Colonic mucosa (tissue), 4 donors: ENCODE measurements at regions not wholly inside any gene's neighbourhood (a gene's known extent, or its start where the extent isn't known, plus 50 kb on each side); places are given as distances from the start of the nearest gene placed in this dataset.

Source experiments
- DNase-seq: peaks from one replicate; pipeline ENCODE4 v3.0.0-alpha.2; 2020
- H3K27ac ChIP-seq: fragments of 200-600 bp; one replicate; pipeline ENCODE4 v1.8.0; 2021
- H3K27me3 ChIP-seq: fragments of 200-600 bp; one replicate; pipeline ENCODE4 v1.8.0; 2021
- H3K36me3 ChIP-seq: fragments of 200-600 bp; one replicate; pipeline ENCODE4 v1.8.0; 2021
- H3K4me1 ChIP-seq: fragments of 200-600 bp; one replicate; pipeline ENCODE4 v1.8.0; 2021; ENCODE audit warnings: mild to moderate bottlenecking
- H3K4me3 ChIP-seq: fragments of 200-600 bp; one replicate; pipeline ENCODE4 v1.8.0; 2021
- H3K9ac ChIP-seq, 2 donors: one replicate each; pipeline ENCODE4 v1.7.0; 2013; ENCODE audit warnings: control low read depth in 2 of 2, low read depth in 2 of 2, low read length in 2 of 2
- H3K9me3 ChIP-seq: fragments of 200-600 bp; one replicate; pipeline ENCODE4 v1.8.0; 2021
- intact Hi-C: fragments of 100-400 bp; cut with DNase I; formaldehyde crosslinking; loops from one replicate; pipeline ENCODE4 v1.14.1; 2022
- TF ChIP-seq, protein P1 (sequence below): fragments of 200-600 bp; IDR thresholded peaks from one replicate; pipeline ENCODE4 v1.8.0; 2022; ENCODE audit warnings: antibody characterized with exemption, mild to moderate bottlenecking
- donor health status: healthy.
- donor health status: DM: no; HTN: no; CAD: no.
- donor health status: DM: no; HTN: no; CAD: no.

DNA sequence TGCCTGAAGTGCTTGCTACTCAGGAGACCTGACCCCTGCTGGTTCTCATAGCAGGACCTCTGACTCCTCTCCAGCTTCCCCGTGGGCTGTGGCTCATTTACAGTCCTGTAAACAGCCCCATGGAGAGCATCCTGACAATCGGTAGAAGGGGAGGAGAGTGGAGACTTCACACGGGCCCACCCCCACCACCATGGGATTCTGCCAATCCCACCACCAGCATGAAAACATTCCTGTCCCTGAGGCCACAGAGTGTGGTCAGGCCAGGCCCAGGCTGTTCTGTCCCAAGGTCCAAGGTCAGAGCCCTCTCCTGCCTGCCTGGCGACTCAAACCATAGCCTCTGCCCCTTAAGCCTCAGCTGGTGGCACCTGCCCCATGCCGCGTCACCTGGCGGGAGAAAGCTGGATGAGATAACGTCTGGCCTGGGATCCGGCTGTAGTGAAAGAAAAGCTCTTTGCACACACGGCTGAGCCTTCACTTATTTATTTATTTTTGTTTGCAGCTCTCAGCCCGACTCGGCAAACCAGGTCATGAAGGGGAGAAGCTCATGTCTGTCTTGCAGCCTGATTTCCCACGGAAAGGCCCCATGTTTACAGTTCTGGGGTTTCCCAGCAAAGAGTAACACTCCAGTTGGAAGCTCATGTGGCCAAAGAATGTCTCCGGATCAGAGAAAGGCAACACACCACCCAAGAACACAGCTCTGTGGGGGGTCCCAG is 293.6 kb upstream of the ZMIZ1 start:
- no peaks in the 10 kb centered on the region for H3K4me1 ChIP-seq
- intact Hi-C loops: no loop called here
- no peaks in the 10 kb centered on the region for H3K36me3 ChIP-seq
- H3K27me3 ChIP-seq: no peaks in the 10 kb centered on the region
- H3K4me3 ChIP-seq: no peak overlapping the region
- no peak for DNase-seq
- H3K9me3 ChIP-seq: no peaks in the 10 kb centered on the region
- H3K27ac ChIP-seq: no peak overlapping the region
- TF ChIP-seq, protein P1, sequence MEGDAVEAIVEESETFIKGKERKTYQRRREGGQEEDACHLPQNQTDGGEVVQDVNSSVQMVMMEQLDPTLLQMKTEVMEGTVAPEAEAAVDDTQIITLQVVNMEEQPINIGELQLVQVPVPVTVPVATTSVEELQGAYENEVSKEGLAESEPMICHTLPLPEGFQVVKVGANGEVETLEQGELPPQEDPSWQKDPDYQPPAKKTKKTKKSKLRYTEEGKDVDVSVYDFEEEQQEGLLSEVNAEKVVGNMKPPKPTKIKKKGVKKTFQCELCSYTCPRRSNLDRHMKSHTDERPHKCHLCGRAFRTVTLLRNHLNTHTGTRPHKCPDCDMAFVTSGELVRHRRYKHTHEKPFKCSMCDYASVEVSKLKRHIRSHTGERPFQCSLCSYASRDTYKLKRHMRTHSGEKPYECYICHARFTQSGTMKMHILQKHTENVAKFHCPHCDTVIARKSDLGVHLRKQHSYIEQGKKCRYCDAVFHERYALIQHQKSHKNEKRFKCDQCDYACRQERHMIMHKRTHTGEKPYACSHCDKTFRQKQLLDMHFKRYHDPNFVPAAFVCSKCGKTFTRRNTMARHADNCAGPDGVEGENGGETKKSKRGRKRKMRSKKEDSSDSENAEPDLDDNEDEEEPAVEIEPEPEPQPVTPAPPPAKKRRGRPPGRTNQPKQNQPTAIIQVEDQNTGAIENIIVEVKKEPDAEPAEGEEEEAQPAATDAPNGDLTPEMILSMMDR: no peak
- H3K9ac ChIP-seq: peak overlapping the region in 1 of 2 donors; percentile 15

DNA sequence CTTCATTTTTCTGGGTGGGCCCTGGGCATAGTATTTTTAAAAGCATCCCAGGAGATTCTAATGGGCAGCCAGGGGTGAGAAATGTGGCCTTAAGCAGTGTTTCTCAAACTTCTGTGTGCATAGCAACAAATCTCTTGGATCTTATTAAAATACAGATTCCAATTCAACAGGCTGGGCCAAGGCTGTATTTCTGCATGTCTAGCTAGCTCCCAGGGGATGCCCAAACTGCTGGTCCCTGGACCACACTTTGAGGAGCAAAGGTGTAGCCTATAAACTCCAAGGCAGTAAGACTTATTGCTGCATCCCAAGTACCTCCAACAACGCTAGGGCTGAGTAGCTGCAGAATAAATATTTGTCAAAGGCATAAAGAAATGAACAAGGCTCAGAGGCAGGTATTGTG is 292.9 kb upstream of the ZMIZ1 start:
- TF ChIP-seq, protein P1: no peak
- intact Hi-C loops: no loop called here
- no peaks in the 10 kb centered on the region for H3K27me3 ChIP-seq
- no peaks in the 10 kb centered on the region for H3K9me3 ChIP-seq
- no peak overlapping the region for H3K9ac ChIP-seq
- no peak overlapping the region for H3K4me3 ChIP-seq
- H3K27ac ChIP-seq: no peak overlapping the region
- H3K4me1 ChIP-seq: no peaks in the 10 kb centered on the region
- no peak for DNase-seq
- H3K36me3 ChIP-seq: no peaks in the 10 kb centered on the region

DNA sequence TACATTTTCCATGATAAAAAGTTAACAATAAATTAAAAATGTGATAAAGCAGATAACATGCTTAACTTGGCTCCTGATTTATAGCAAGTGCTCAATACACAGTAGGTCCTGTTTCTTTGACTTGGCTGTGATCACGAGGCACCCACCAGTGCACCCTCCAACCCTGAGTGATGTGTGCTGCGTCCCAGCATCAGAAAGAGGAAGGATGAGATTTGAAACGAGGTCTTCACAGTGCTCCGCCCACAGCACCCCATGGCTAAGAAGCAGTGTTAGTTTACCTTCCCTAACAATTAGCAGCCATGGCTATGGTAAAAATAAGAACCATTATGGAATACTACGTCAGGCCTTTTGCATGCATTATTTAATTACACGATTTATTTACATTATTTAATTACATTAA is 292.0 kb upstream of the ZMIZ1 start:
- TF ChIP-seq, protein P1: no peak
- Histone ChIP-seq H3K9ac (no peak overlapping the region), H3K27ac (no peak overlapping the region), H3K9me3 (no peaks in the 10 kb centered on the region), H3K4me1 (no peaks in the 10 kb centered on the region), H3K27me3 (no peaks in the 10 kb centered on the region), H3K4me3 (no peak overlapping the region), H3K36me3 (no peaks in the 10 kb centered on the region)
- intact Hi-C loops: no loop called here
- DNase-seq: no peak

DNA sequence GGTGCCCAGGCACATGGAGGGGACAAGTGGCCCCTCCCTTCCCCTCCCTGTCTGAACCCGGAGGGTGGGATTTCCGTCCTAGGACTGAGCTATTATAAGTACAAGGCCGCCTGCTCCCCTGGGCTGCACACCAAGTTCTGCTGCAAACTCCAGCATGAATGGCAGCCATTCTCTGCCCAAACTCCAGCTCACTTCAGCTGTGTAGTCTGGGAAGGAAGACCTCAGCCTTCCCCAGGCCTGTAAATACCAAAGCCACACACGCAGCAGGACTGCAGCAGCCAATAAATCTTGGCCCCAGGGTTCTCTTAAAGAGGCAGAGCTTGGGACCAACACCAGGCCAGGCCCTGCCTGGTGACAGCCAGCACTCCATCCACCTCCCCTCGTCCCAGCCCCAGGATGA is 291.3 kb upstream of the ZMIZ1 start:
- no peaks in the 10 kb centered on the region for H3K36me3 ChIP-seq
- intact Hi-C loops: no loop called here
- no peaks in the 10 kb centered on the region for H3K9me3 ChIP-seq
- H3K27ac ChIP-seq: no peak overlapping the region
- peak overlapping the region in 1 of 2 donors; percentile 6 for H3K9ac ChIP-seq
- TF ChIP-seq, protein P1: no peak
- no peak overlapping the region for H3K4me3 ChIP-seq
- H3K4me1 ChIP-seq: no peaks in the 10 kb centered on the region
- DNase-seq: no peak
- no peaks in the 10 kb centered on the region for H3K27me3 ChIP-seq

- TF ChIP-seq, protein P1: no peak
- intact Hi-C loops: no loop called here
- no peak for DNase-seq
- Histone ChIP-seq H3K9me3 (no peaks in the 10 kb centered on the region), H3K27ac (no peak overlapping the region), H3K4me3 (no peak overlapping the region), H3K9ac (peak overlapping the region in 1 of 2 donors; percentile 6), H3K36me3 (no peaks in the 10 kb centered on the region), H3K4me1 (no peaks in the 10 kb centered on the region), H3K27me3 (no peaks in the 10 kb centered on the region)
Observed at GRCh38 chr10:78777867-78778266, 290.9 kb upstream of the ZMIZ1 start.
